ENCODE measurements at regions not wholly inside any gene's neighbourhood (a gene's known extent, or its start where the extent isn't known, plus 50 kb on each side); places are given as distances from the start of the nearest gene placed in this dataset.

DNA sequence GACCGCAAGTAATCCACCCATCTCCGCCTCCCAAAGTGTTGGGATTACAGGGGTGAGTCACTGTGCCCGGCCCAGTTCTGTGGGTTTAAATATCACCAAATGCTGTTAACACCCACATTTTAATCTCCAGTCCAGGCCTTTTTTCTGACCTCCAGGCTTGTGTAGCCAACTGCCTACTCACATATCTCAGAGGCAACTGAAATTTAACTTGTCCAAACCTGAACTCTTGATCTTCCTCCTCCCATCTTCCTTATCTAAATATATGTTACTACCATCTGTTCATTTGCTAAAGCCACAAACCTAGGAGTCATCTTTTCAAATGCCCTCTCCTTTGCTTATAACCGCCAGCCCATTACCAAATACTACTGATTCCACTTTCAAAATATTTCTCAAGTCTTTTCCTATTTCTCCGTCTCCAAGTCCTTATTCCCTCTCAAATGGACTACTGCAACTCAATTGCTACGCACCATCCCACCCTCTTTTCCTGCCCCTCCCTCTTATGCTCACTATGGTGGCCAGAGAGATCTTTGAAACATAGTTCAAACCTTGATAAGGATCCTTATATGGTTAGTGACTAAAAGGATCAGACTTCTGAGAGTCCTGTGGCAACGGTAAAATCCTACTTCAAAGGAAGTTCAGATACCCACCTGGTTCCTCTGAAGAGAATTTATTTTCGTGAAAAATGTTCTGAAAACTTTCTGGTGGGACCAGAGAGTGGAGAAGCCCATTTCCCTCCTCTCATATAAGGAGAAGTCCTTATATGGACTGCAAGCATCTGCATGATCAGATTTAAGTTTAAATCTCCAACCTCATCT is 78.5 kb upstream of the CDC42BPA start:
- TF ChIP-seq, protein P1, sequence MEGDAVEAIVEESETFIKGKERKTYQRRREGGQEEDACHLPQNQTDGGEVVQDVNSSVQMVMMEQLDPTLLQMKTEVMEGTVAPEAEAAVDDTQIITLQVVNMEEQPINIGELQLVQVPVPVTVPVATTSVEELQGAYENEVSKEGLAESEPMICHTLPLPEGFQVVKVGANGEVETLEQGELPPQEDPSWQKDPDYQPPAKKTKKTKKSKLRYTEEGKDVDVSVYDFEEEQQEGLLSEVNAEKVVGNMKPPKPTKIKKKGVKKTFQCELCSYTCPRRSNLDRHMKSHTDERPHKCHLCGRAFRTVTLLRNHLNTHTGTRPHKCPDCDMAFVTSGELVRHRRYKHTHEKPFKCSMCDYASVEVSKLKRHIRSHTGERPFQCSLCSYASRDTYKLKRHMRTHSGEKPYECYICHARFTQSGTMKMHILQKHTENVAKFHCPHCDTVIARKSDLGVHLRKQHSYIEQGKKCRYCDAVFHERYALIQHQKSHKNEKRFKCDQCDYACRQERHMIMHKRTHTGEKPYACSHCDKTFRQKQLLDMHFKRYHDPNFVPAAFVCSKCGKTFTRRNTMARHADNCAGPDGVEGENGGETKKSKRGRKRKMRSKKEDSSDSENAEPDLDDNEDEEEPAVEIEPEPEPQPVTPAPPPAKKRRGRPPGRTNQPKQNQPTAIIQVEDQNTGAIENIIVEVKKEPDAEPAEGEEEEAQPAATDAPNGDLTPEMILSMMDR (IDR thresholded peaks at IDR 0.05): no peak
- TF ChIP-seq POLR2A (IDR thresholded peaks at IDR 0.05): no peak

Measured in thyroid gland (tissue), 4 donors.